Thoracic aorta (tissue), 2 donors: ENCODE measurements at regions not wholly inside any gene's neighbourhood (a gene's known extent, or its start where the extent isn't known, plus 50 kb on each side); places are given as distances from the start of the nearest gene placed in this dataset.

Experiments
- ATAC-seq: fragments of 150-250 bp; one replicate; pipeline ENCODE4 v1.8.0; 2017; ENCODE audit warnings: low read depth; ENCODE audit not compliant: insufficient number of reproducible peaks, low FRiP score
- DNase-seq: peaks from one replicate; pipeline ENCODE4 v3.0.0-alpha.2; 2020; ENCODE audit warnings: low spot score
- H3K27ac ChIP-seq, 2 donors: fragments of 200-600 bp; sonication (generic); 1 replicate in 1 of 2; 2 replicates in 1 of 2; pipeline ENCODE4 v1.5.1; 2016; ENCODE audit warnings: mild to moderate bottlenecking in 2 of 2, moderate library complexity in 2 of 2
- H3K27me3 ChIP-seq: fragments of 200-600 bp; sonication (generic); replicated peaks from 2 replicates; pipeline ENCODE4 v1.6.0; 2016; ENCODE audit warnings: mild to moderate bottlenecking; ENCODE audit not compliant: insufficient read depth
- H3K36me3 ChIP-seq: fragments of 200-600 bp; sonication (generic); one replicate; pipeline ENCODE4 v1.5.1; 2016
- H3K4me1 ChIP-seq, 2 donors: fragments of 200-600 bp; sonication (generic); 1 replicate in 1 of 2; 2 replicates in 1 of 2; pipeline versions ENCODE4 v1.5.1 to v1.6.0; 2016; ENCODE audit warnings: low read depth in 2 of 2, mild to moderate bottlenecking in 1 of 2; ENCODE audit not compliant: control insufficient read depth in 1 of 2
- H3K4me3 ChIP-seq: fragments of 200-600 bp; sonication (generic); 2 replicates; pipeline ENCODE4 v1.5.1; 2016; ENCODE audit warnings: mild to moderate bottlenecking
- H3K9me3 ChIP-seq: fragments of 200-600 bp; sonication (generic); 2 replicates; pipeline ENCODE4 v1.5.1; 2016
- CTCF ChIP-seq: fragments of 200-600 bp; sonication (generic); IDR thresholded peaks from one replicate; pipeline ENCODE4 v1.5.1; 2019; ENCODE audit warnings: antibody characterized with exemption

- TF ChIP-seq CTCF, result no peak
- Histone ChIP-seq H3K27ac (no peak overlapping the region), H3K9me3 (peaks cover 6% of the 10 kb centered on the region), H3K4me3 (no peak overlapping the region), H3K36me3 (no peaks in the 10 kb centered on the region), H3K27me3 (no peaks in the 10 kb centered on the region), H3K4me1 (peaks cover 0 to 11% of the 10 kb centered on the region in 2 donors)
- no peak for ATAC-seq
- no peak for DNase-seq
Measured at GRCh38 chr6:80689716-80690395, 583.4 kb downstream of the BCKDHB start.

GRCh38 chr6:80679992-80680391, 573.5 kb downstream of the BCKDHB start:
- Histone ChIP-seq H3K27me3 (no peaks in the 10 kb centered on the region), H3K9me3 (no peaks in the 10 kb centered on the region), H3K27ac (no peak overlapping the region), H3K36me3 (no peaks in the 10 kb centered on the region), H3K4me3 (no peak overlapping the region), H3K4me1 (no peaks in the 10 kb centered on the region)
- ATAC-seq, result no peak
- no peak for TF ChIP-seq CTCF
- DNase-seq, result no peak

- H3K27me3 ChIP-seq, result no peaks in the 10 kb centered on the region
- no peak overlapping the region for H3K4me3 ChIP-seq
- DNase-seq (no peak), ATAC-seq (no peak)
- no peaks in the 10 kb centered on the region for H3K4me1 ChIP-seq
- no peak overlapping the region for H3K27ac ChIP-seq
- no peaks in the 10 kb centered on the region for H3K36me3 ChIP-seq
- no peak for TF ChIP-seq CTCF
- H3K9me3 ChIP-seq, result no peaks in the 10 kb centered on the region
Measured at GRCh38 chr6:80676386-80676785, 569.9 kb downstream of the BCKDHB start.

- no peak for TF ChIP-seq CTCF
- Histone ChIP-seq H3K27ac (no peak overlapping the region), H3K36me3 (no peaks in the 10 kb centered on the region), H3K4me1 (no peaks in the 10 kb centered on the region), H3K4me3 (no peak overlapping the region), H3K27me3 (no peaks in the 10 kb centered on the region), H3K9me3 (no peaks in the 10 kb centered on the region)
- DNase-seq (no peak), ATAC-seq (no peak)
Measured at GRCh38 chr6:80674669-80675068, 568.2 kb downstream of the BCKDHB start.

- H3K4me3 ChIP-seq, result no peak overlapping the region
- no peak for TF ChIP-seq CTCF
- ATAC-seq, result no peak
- no peaks in the 10 kb centered on the region for H3K4me1 ChIP-seq
- no peaks in the 10 kb centered on the region for H3K27me3 ChIP-seq
- no peaks in the 10 kb centered on the region for H3K9me3 ChIP-seq
- DNase-seq, result no peak
- H3K36me3 ChIP-seq, result no peaks in the 10 kb centered on the region
- H3K27ac ChIP-seq, result no peak overlapping the region
Measured at GRCh38 chr6:80673367-80673766, 566.9 kb downstream of the BCKDHB start.
